ENCODE measurements at regions not wholly inside any gene's neighbourhood (a gene's known extent, or its start where the extent isn't known, plus 50 kb on each side); places are given as distances from the start of the nearest gene placed in this dataset.

GRCh38 chr7:24039991-24040624 is 243.9 kb upstream of the NPY start:
- no peak for ATAC-seq (ENCODE audit: low read depth in 2 of 2)
- Mint-ChIP-seq H3K9me3 (peaks cover 0 to 6% (median 0%) of the 10 kb centered on the region in 7 donors), H3K36me3 (no peaks in the 10 kb centered on the region), H3K27me3 (peaks cover 9% of the 10 kb centered on the region), H3K27ac (no peak overlapping the region), H3K4me3 (no peak overlapping the region), H3K4me1 (peaks cover 0 to 7% (median 3%) of the 10 kb centered on the region in 4 donors)
- no peak for DNase-seq
- Histone ChIP-seq H3K4me1 (ENCODE audit: control insufficient read depth, insufficient read depth, low read length, poor library complexity, severe bottlenecking) (no peaks in the 10 kb centered on the region), H3K9me3 (ENCODE audit: control insufficient read depth in 2 of 2, low read length in 2 of 2) (no peaks in the 10 kb centered on the region), H3K27ac (ENCODE audit: insufficient read depth, low read length, poor library complexity, severe bottlenecking) (no peak overlapping the region), H3K4me3 (ENCODE audit: low read depth, low read length) (no peak overlapping the region), H3K27me3 (ENCODE audit: control insufficient read depth, insufficient read depth, low read length) (no peaks in the 10 kb centered on the region), H3K36me3 (ENCODE audit: control insufficient read depth, insufficient read depth, low read length) (no peaks in the 10 kb centered on the region)

GRCh38 chr7:24042028-24042427 is 242.0 kb upstream of the NPY start:
- no peak overlapping the region for H3K4me3 ChIP-seq (ENCODE audit: low read depth, low read length)
- no peaks in the 10 kb centered on the region for H3K4me1 ChIP-seq (ENCODE audit: control insufficient read depth, insufficient read depth, low read length, poor library complexity, severe bottlenecking)
- H3K27ac ChIP-seq (ENCODE audit: insufficient read depth, low read length, poor library complexity, severe bottlenecking) = no peak overlapping the region
- H3K36me3 ChIP-seq (ENCODE audit: control insufficient read depth, insufficient read depth, low read length) = no peaks in the 10 kb centered on the region
- H3K9me3 ChIP-seq (ENCODE audit: control insufficient read depth in 2 of 2, low read length in 2 of 2) = no peaks in the 10 kb centered on the region
- ATAC-seq (ENCODE audit: low read depth in 2 of 2) (no peak), DNase-seq (no peak)
- Mint-ChIP-seq H3K27me3 (peaks cover 9% of the 10 kb centered on the region), H3K9me3 (peaks cover 0 to 3% (median 0%) of the 10 kb centered on the region in 7 donors), H3K27ac (no peak overlapping the region), H3K36me3 (no peaks in the 10 kb centered on the region), H3K4me3 (no peak overlapping the region), H3K4me1 (no peaks in the 10 kb centered on the region)
- H3K27me3 ChIP-seq (ENCODE audit: control insufficient read depth, insufficient read depth, low read length) = no peaks in the 10 kb centered on the region

GRCh38 chr7:24049296-24049695 is 234.7 kb upstream of the NPY start:
- ATAC-seq (ENCODE audit: low read depth in 2 of 2) = no peak
- no peak overlapping the region for H3K27ac Mint-ChIP-seq

GRCh38 chr7:24050991-24051560 is 232.9 kb upstream of the NPY start:
- Mint-ChIP-seq H3K27ac (no peak overlapping the region), H3K9me3 (peaks cover 0 to 2% (median 0%) of the 10 kb centered on the region in 7 donors), H3K4me3 (no peak overlapping the region), H3K4me1 (peaks cover 0 to 2% (median 0%) of the 10 kb centered on the region in 4 donors), H3K36me3 (no peaks in the 10 kb centered on the region), H3K27me3 (no peaks in the 10 kb centered on the region)
- Histone ChIP-seq H3K27ac (ENCODE audit: insufficient read depth, low read length, poor library complexity, severe bottlenecking) (no peak overlapping the region), H3K27me3 (ENCODE audit: control insufficient read depth, insufficient read depth, low read length) (peaks cover 10% of the 10 kb centered on the region), H3K36me3 (ENCODE audit: control insufficient read depth, insufficient read depth, low read length) (no peaks in the 10 kb centered on the region), H3K4me3 (ENCODE audit: low read depth, low read length) (no peak overlapping the region), H3K4me1 (ENCODE audit: control insufficient read depth, insufficient read depth, low read length, poor library complexity, severe bottlenecking) (no peaks in the 10 kb centered on the region), H3K9me3 (ENCODE audit: control insufficient read depth in 2 of 2, low read length in 2 of 2) (no peaks in the 10 kb centered on the region)
- ATAC-seq (ENCODE audit: low read depth in 2 of 2) = no peak
- no peak for DNase-seq

More at GRCh38 chr7:24049296-24049695, 234.7 kb upstream of the NPY start:
- H3K36me3 Mint-ChIP-seq = no peaks in the 10 kb centered on the region
- H3K27ac ChIP-seq (ENCODE audit: insufficient read depth, low read length, poor library complexity, severe bottlenecking) = no peak overlapping the region
- peaks cover 0 to 2% (median 0%) of the 10 kb centered on the region in 7 donors for H3K9me3 Mint-ChIP-seq
- no peaks in the 10 kb centered on the region for H3K27me3 Mint-ChIP-seq
- H3K4me3 ChIP-seq (ENCODE audit: low read depth, low read length) = no peak overlapping the region
- H3K4me1 ChIP-seq (ENCODE audit: control insufficient read depth, insufficient read depth, low read length, poor library complexity, severe bottlenecking) = no peaks in the 10 kb centered on the region
- no peak overlapping the region for H3K4me3 Mint-ChIP-seq
- peaks cover 0 to 2% (median 0%) of the 10 kb centered on the region in 4 donors for H3K4me1 Mint-ChIP-seq
- peaks cover 6% of the 10 kb centered on the region for H3K27me3 ChIP-seq (ENCODE audit: control insufficient read depth, insufficient read depth, low read length)
- DNase-seq = no peak
- H3K36me3 ChIP-seq (ENCODE audit: control insufficient read depth, insufficient read depth, low read length) = no peaks in the 10 kb centered on the region
- no peaks in the 10 kb centered on the region for H3K9me3 ChIP-seq (ENCODE audit: control insufficient read depth in 2 of 2, low read length in 2 of 2)

GRCh38 chr7:24051651-24052050 is 232.3 kb upstream of the NPY start:
- Mint-ChIP-seq H3K4me3 (no peak overlapping the region), H3K4me1 (peaks cover 0 to 2% (median 0%) of the 10 kb centered on the region in 4 donors), H3K27ac (no peak overlapping the region), H3K27me3 (no peaks in the 10 kb centered on the region), H3K36me3 (no peaks in the 10 kb centered on the region), H3K9me3 (peaks cover 0 to 2% (median 0%) of the 10 kb centered on the region in 7 donors)
- Histone ChIP-seq H3K27ac (ENCODE audit: insufficient read depth, low read length, poor library complexity, severe bottlenecking) (no peak overlapping the region), H3K27me3 (ENCODE audit: control insufficient read depth, insufficient read depth, low read length) (peaks cover 10% of the 10 kb centered on the region), H3K4me1 (ENCODE audit: control insufficient read depth, insufficient read depth, low read length, poor library complexity, severe bottlenecking) (no peaks in the 10 kb centered on the region), H3K4me3 (ENCODE audit: low read depth, low read length) (no peak overlapping the region), H3K36me3 (ENCODE audit: control insufficient read depth, insufficient read depth, low read length) (no peaks in the 10 kb centered on the region), H3K9me3 (ENCODE audit: control insufficient read depth in 2 of 2, low read length in 2 of 2) (no peaks in the 10 kb centered on the region)
- no peak for ATAC-seq (ENCODE audit: low read depth in 2 of 2)
- no peak for DNase-seq

GRCh38 chr7:24052572-24053260 is 231.3 kb upstream of the NPY start:
- Histone ChIP-seq H3K4me3 (ENCODE audit: low read depth, low read length) (no peak overlapping the region), H3K4me1 (ENCODE audit: control insufficient read depth, insufficient read depth, low read length, poor library complexity, severe bottlenecking) (no peaks in the 10 kb centered on the region), H3K36me3 (ENCODE audit: control insufficient read depth, insufficient read depth, low read length) (no peaks in the 10 kb centered on the region), H3K27ac (ENCODE audit: insufficient read depth, low read length, poor library complexity, severe bottlenecking) (no peak overlapping the region), H3K9me3 (ENCODE audit: control insufficient read depth in 2 of 2, low read length in 2 of 2) (no peaks in the 10 kb centered on the region), H3K27me3 (ENCODE audit: control insufficient read depth, insufficient read depth, low read length) (peaks cover 10% of the 10 kb centered on the region)
- no peaks in the 10 kb centered on the region for H3K36me3 Mint-ChIP-seq
- H3K9me3 Mint-ChIP-seq = peaks cover 0 to 2% (median 0%) of the 10 kb centered on the region in 7 donors
- no peak overlapping the region for H3K27ac Mint-ChIP-seq
- ATAC-seq (ENCODE audit: low read depth in 2 of 2) (no peak), DNase-seq (peak in 1 of 3 donors; percentile 2)
- H3K4me3 Mint-ChIP-seq = no peak overlapping the region
- H3K27me3 Mint-ChIP-seq = no peaks in the 10 kb centered on the region
- peaks cover 0 to 2% (median 0%) of the 10 kb centered on the region in 4 donors for H3K4me1 Mint-ChIP-seq

GRCh38 chr7:24054236-24054635 is 229.8 kb upstream of the NPY start:
- Histone ChIP-seq H3K4me1 (ENCODE audit: control insufficient read depth, insufficient read depth, low read length, poor library complexity, severe bottlenecking) (no peaks in the 10 kb centered on the region), H3K4me3 (ENCODE audit: low read depth, low read length) (no peak overlapping the region), H3K36me3 (ENCODE audit: control insufficient read depth, insufficient read depth, low read length) (no peaks in the 10 kb centered on the region), H3K27ac (ENCODE audit: insufficient read depth, low read length, poor library complexity, severe bottlenecking) (no peak overlapping the region), H3K9me3 (ENCODE audit: control insufficient read depth in 2 of 2, low read length in 2 of 2) (no peaks in the 10 kb centered on the region), H3K27me3 (ENCODE audit: control insufficient read depth, insufficient read depth, low read length) (peaks cover 10% of the 10 kb centered on the region)
- Mint-ChIP-seq H3K27me3 (no peaks in the 10 kb centered on the region), H3K9me3 (peaks cover 0 to 2% (median 0%) of the 10 kb centered on the region in 7 donors), H3K4me3 (no peak overlapping the region), H3K36me3 (no peaks in the 10 kb centered on the region), H3K27ac (no peak overlapping the region), H3K4me1 (peaks cover 0 to 2% (median 0%) of the 10 kb centered on the region in 4 donors)
- no peak for ATAC-seq (ENCODE audit: low read depth in 2 of 2)
- DNase-seq = no peak
